WTC11 (cell line): ENCODE measurements at regions not wholly inside any gene's neighbourhood (a gene's known extent, or its start where the extent isn't known, plus 50 kb on each side); places are given as distances from the start of the nearest gene placed in this dataset.

Experiments used
- ATAC-seq: fragments of 200-7000 bp; cut with Tn5 transposase; 2 replicates; pipeline ENCODE4 v1.10.0; 2021; ENCODE audit warnings: mild to moderate bottlenecking, moderate library complexity
- CTCF ChIA-PET: fragments of 300-600 bp; sonication (Branson Sonifier 250); formaldehyde crosslinking; loops from one replicate; lab custom pipeline; 2021; ENCODE audit warnings: antibody characterized with exemption; lab: Charles Lee
- POLR2A ChIA-PET: fragments of 350-600 bp; sonication (Branson Sonifier 250); formaldehyde crosslinking; loops from one replicate; lab custom pipeline; 2021; ENCODE audit warnings: antibody characterized with exemption; lab: Charles Lee
- DNase-seq: peaks from one replicate; pipeline ENCODE4 v3.0.0; 2021; ENCODE audit warnings: low spot score
- H3K27ac Mint-ChIP-seq: 2 replicates; pipeline ENCODE4 v1.8.0; 2021; ENCODE audit warnings: mixed read lengths
- H3K27me3 Mint-ChIP-seq: 2 replicates; pipeline ENCODE4 v1.8.0; 2021; ENCODE audit warnings: low read depth, mild to moderate bottlenecking, moderate library complexity, mixed read lengths
- H3K36me3 Mint-ChIP-seq: 2 replicates; pipeline ENCODE4 v1.8.0; 2021; ENCODE audit warnings: mixed read lengths
- H3K4me1 Mint-ChIP-seq: 2 replicates; pipeline ENCODE4 v1.8.0; 2022; ENCODE audit warnings: mixed read lengths
- H3K4me3 Mint-ChIP-seq: 2 replicates; pipeline ENCODE4 v1.8.0; 2021; ENCODE audit warnings: mild to moderate bottlenecking, moderate library complexity, mixed read lengths
- H3K9me3 Mint-ChIP-seq: 2 replicates; pipeline ENCODE4 v1.8.0; 2021; ENCODE audit warnings: mixed read lengths
- AR ChIP-seq: fragments of 250-450 bp; sonication (Bioruptor Pico); IDR thresholded peaks from 2 replicates; pipeline ENCODE4 v1.9.0; 2021; ENCODE audit warnings: mild to moderate bottlenecking
- ATF6 ChIP-seq: sonication (generic); formaldehyde crosslinking; IDR thresholded peaks from 2 replicates; pipeline ENCODE4 v1.8.1; 2023; ENCODE audit warnings: mild to moderate bottlenecking, missing genetic modification reagents
- CBFB ChIP-seq: sonication (generic); formaldehyde crosslinking; IDR thresholded peaks from 2 replicates; pipeline ENCODE4 v1.8.1; 2022; ENCODE audit warnings: mild to moderate bottlenecking, low read depth, missing genetic modification reagents
- CREM ChIP-seq: sonication (generic); formaldehyde crosslinking; IDR thresholded peaks from 2 replicates; pipeline ENCODE4 v1.8.1; 2022; ENCODE audit warnings: mild to moderate bottlenecking, missing genetic modification reagents, moderate library complexity
- FOXJ3 ChIP-seq: sonication (generic); formaldehyde crosslinking; IDR thresholded peaks from 2 replicates; pipeline ENCODE4 v1.9.0; 2021; ENCODE audit warnings: missing genetic modification reagents, mild to moderate bottlenecking, borderline replicate concordance
- FOXK1 ChIP-seq: sonication (generic); formaldehyde crosslinking; IDR thresholded peaks from 2 replicates; pipeline ENCODE4 v1.8.0; 2022; ENCODE audit warnings: mild to moderate bottlenecking, moderate library complexity, missing genetic modification reagents
- FOXP1 ChIP-seq: sonication (generic); formaldehyde crosslinking; IDR thresholded peaks from 2 replicates; pipeline ENCODE4 v1.8.0; 2022; ENCODE audit warnings: missing genetic modification reagents, mild to moderate bottlenecking, moderate library complexity, borderline replicate concordance
- NR2C2 ChIP-seq: sonication (generic); formaldehyde crosslinking; IDR thresholded peaks from 2 replicates; pipeline ENCODE4 v1.8.0; 2022; ENCODE audit warnings: mild to moderate bottlenecking, missing genetic modification reagents
- NR3C1 ChIP-seq: sonication (generic); formaldehyde crosslinking; conservative IDR thresholded peaks from 2 replicates; pipeline ENCODE4 v1.8.1; 2023; ENCODE audit warnings: low read depth, mild to moderate bottlenecking, missing genetic modification reagents
- PRRX2 ChIP-seq: fragments of 250-450 bp; sonication (Bioruptor Pico); IDR thresholded peaks from 2 replicates; pipeline ENCODE4 v1.8.0; 2021; ENCODE audit warnings: mild to moderate bottlenecking
- TEAD4 ChIP-seq: sonication (generic); formaldehyde crosslinking; IDR thresholded peaks from 2 replicates; pipeline ENCODE4 v1.8.0; 2022; ENCODE audit warnings: mild to moderate bottlenecking, missing genetic modification reagents
- ZBTB43 ChIP-seq: sonication (generic); formaldehyde crosslinking; IDR thresholded peaks from 2 replicates; pipeline ENCODE4 v1.8.1; 2023; ENCODE audit warnings: mild to moderate bottlenecking, missing genetic modification reagents
- ZNF281 ChIP-seq: sonication (generic); formaldehyde crosslinking; IDR thresholded peaks from 2 replicates; pipeline ENCODE4 v1.8.0; 2023; ENCODE audit warnings: mild to moderate bottlenecking, missing genetic modification reagents
- ZNF396 ChIP-seq: fragments of 250-450 bp; sonication (Bioruptor Pico); IDR thresholded peaks from 2 replicates; pipeline ENCODE4 v1.8.0; 2021; ENCODE audit warnings: mild to moderate bottlenecking, moderate library complexity, borderline replicate concordance
- ZNF512 ChIP-seq: sonication (generic); formaldehyde crosslinking; IDR thresholded peaks from 2 replicates; pipeline ENCODE4 v1.8.1; 2022; ENCODE audit warnings: missing genetic modification reagents, borderline replicate concordance
- TF ChIP-seq, protein P1 (sequence below): fragments of 200-600 bp; IDR thresholded peaks from 2 replicates; pipeline ENCODE4 v1.8.0; 2022; ENCODE audit warnings: antibody characterized with exemption
- TF ChIP-seq, protein P2 (sequence below): fragments of 250-450 bp; sonication (Bioruptor Pico); conservative IDR thresholded peaks from 2 replicates; pipeline ENCODE4 v1.9.0; 2021; ENCODE audit warnings: mild to moderate bottlenecking
- TF ChIP-seq, protein P3 (sequence below): fragments of 250-450 bp; sonication (Bioruptor Pico); IDR thresholded peaks from 2 replicates; pipeline ENCODE4 v1.9.0; 2021; ENCODE audit warnings: moderate library complexity, mild to moderate bottlenecking, inconsistent platforms, borderline replicate concordance
- TF ChIP-seq, protein P4 (sequence below): fragments of 250-450 bp; sonication (Bioruptor Pico); IDR thresholded peaks from 2 replicates; pipeline ENCODE4 v1.8.0; 2021; ENCODE audit warnings: mild to moderate bottlenecking
- TF ChIP-seq, protein P5 (sequence below): sonication (generic); formaldehyde crosslinking; IDR thresholded peaks from 2 replicates; pipeline ENCODE4 v1.8.0; 2022; ENCODE audit warnings: mild to moderate bottlenecking, missing genetic modification reagents

- DNase-seq (no peak), ATAC-seq (no peak)
- H3K4me1 Mint-ChIP-seq: peaks cover under 1% of the 10 kb centered on the region; the same call in 1 of the 2 replicates
- H3K27ac Mint-ChIP-seq: no peak overlapping the region
- H3K4me3 Mint-ChIP-seq: no peak overlapping the region
- no peaks in the 10 kb centered on the region for H3K9me3 Mint-ChIP-seq
- ChIA-PET CTCF (no interaction called here), POLR2A (no interaction called here)
- H3K36me3 Mint-ChIP-seq: no peaks in the 10 kb centered on the region
- TF ChIP-seq, protein P1, sequence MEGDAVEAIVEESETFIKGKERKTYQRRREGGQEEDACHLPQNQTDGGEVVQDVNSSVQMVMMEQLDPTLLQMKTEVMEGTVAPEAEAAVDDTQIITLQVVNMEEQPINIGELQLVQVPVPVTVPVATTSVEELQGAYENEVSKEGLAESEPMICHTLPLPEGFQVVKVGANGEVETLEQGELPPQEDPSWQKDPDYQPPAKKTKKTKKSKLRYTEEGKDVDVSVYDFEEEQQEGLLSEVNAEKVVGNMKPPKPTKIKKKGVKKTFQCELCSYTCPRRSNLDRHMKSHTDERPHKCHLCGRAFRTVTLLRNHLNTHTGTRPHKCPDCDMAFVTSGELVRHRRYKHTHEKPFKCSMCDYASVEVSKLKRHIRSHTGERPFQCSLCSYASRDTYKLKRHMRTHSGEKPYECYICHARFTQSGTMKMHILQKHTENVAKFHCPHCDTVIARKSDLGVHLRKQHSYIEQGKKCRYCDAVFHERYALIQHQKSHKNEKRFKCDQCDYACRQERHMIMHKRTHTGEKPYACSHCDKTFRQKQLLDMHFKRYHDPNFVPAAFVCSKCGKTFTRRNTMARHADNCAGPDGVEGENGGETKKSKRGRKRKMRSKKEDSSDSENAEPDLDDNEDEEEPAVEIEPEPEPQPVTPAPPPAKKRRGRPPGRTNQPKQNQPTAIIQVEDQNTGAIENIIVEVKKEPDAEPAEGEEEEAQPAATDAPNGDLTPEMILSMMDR: no peak
- TF ChIP-seq PRRX2 (CRISPR knock-in tag) (no peak), FOXP1 (CRISPR knock-in tag) (no peak), ZNF396 (CRISPR knock-in tag) (no peak), TEAD4 (no peak), ZBTB43 (CRISPR knock-in tag) (no peak), ATF6 (no peak), CBFB (CRISPR knock-in tag) (no peak), FOXJ3 (CRISPR knock-in tag) (no peak), ZNF512 (CRISPR knock-in tag) (no peak), ZNF281 (CRISPR knock-in tag) (no peak), NR3C1 (CRISPR knock-in tag) (no peak), CREM (CRISPR knock-in tag) (no peak), FOXK1 (CRISPR knock-in tag) (no peak), AR (CRISPR knock-in tag) (no peak), NR2C2 (CRISPR knock-in tag) (no peak)
- TF ChIP-seq, protein P2, sequence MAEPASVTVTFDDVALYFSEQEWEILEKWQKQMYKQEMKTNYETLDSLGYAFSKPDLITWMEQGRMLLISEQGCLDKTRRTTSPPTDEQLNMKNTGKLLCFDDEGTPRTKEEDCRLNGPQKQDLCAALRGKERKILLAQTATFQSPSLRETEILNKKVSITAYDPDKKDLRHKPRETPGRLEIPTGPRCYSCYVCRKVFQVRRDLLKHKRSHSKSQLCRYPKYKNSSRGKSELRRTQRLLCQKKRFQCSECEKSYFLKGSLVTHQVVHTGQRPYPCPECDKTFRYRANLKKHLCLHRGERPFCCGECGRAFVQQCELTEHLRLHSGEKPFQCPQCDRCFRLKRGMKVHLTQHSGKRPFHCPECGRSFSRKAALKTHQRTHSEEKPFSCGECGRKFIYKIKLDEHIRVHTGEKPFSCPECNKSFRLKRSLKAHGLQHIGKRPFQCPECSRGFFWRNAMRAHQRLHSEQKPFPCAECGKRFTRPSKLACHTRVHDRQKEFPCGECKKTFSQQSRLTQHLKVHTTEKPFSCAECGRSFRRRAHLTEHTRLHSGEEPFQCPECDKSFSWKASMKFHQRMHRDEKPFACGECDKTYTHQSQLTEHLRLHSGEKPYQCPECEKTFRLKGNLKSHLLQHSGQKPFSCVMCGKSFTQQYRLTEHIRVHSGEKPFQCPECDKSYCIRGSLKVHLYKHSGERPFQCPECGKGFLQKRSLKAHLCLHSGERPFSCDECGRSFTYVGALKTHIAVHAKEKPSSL (CRISPR knock-in tag): no peak
- TF ChIP-seq, protein P3, sequence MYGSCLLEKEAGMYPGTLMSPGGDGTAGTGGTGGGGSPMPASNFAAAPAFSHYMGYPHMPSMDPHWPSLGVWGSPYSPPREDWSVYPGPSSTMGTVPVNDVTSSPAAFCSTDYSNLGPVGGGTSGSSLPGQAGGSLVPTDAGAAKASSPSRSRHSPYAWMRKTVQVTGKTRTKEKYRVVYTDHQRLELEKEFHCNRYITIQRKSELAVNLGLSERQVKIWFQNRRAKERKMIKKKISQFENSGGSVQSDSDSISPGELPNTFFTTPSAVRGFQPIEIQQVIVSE (CRISPR knock-in tag): no peak
- TF ChIP-seq, protein P4, sequence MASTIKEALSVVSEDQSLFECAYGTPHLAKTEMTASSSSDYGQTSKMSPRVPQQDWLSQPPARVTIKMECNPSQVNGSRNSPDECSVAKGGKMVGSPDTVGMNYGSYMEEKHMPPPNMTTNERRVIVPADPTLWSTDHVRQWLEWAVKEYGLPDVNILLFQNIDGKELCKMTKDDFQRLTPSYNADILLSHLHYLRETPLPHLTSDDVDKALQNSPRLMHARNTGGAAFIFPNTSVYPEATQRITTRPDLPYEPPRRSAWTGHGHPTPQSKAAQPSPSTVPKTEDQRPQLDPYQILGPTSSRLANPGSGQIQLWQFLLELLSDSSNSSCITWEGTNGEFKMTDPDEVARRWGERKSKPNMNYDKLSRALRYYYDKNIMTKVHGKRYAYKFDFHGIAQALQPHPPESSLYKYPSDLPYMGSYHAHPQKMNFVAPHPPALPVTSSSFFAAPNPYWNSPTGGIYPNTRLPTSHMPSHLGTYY (CRISPR knock-in tag): no peak
- TF ChIP-seq, protein P5, sequence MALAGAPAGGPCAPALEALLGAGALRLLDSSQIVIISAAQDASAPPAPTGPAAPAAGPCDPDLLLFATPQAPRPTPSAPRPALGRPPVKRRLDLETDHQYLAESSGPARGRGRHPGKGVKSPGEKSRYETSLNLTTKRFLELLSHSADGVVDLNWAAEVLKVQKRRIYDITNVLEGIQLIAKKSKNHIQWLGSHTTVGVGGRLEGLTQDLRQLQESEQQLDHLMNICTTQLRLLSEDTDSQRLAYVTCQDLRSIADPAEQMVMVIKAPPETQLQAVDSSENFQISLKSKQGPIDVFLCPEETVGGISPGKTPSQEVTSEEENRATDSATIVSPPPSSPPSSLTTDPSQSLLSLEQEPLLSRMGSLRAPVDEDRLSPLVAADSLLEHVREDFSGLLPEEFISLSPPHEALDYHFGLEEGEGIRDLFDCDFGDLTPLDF (CRISPR knock-in tag): no peak
- no peaks in the 10 kb centered on the region for H3K27me3 Mint-ChIP-seq
Observed at GRCh38 chr3:31180274-31180673, 285.8 kb upstream of the GADL1 start.
